GM23338 (cell line): ENCODE measurements at regions not wholly inside any gene's neighbourhood (a gene's known extent, or its start where the extent isn't known, plus 50 kb on each side); places are given as distances from the start of the nearest gene placed in this dataset.

Experiments used
- ATAC-seq: fragments of 200-7000 bp; cut with Tn5 transposase; 3 replicates; pipeline ENCODE4 v1.9.1; 2020
- DNase-seq: peaks from one replicate; pipeline ENCODE4 v3.0.0-alpha.2; 2015; ENCODE audit warnings: low spot score
- H2AFZ ChIP-seq: fragments of 200-600 bp; sonication (generic); 2 replicates; pipeline ENCODE4 v1.8.0; 2016; ENCODE audit warnings: antibody characterized with exemption, mild to moderate bottlenecking, moderate library complexity
- H3F3A ChIP-seq: fragments of 200-600 bp; sonication (generic); replicated peaks from 2 replicates; pipeline ENCODE4 v1.8.0; 2017; ENCODE audit warnings: antibody characterized with exemption, mixed run types, low read depth
- H3K27ac ChIP-seq: fragments of 200-600 bp; sonication (generic); 2 replicates; pipeline ENCODE4 v1.6.1; 2016; ENCODE audit warnings: low read depth
- H3K27me3 ChIP-seq: fragments of 200-600 bp; sonication (generic); 2 replicates; pipeline ENCODE4 v1.8.0; 2016; ENCODE audit warnings: mild to moderate bottlenecking, mixed run types, moderate library complexity; ENCODE audit not compliant: insufficient read depth
- H3K36me3 ChIP-seq: fragments of 200-600 bp; sonication (generic); 2 replicates; pipeline ENCODE4 v1.8.0; 2016; ENCODE audit warnings: mild to moderate bottlenecking; ENCODE audit not compliant: insufficient read depth
- H3K4me1 ChIP-seq: fragments of 200-600 bp; sonication (generic); 2 replicates; pipeline ENCODE4 v1.8.0; 2016; ENCODE audit warnings: mild to moderate bottlenecking, moderate library complexity; ENCODE audit not compliant: insufficient read depth
- H3K4me2 ChIP-seq: fragments of 200-600 bp; sonication (generic); 2 replicates; pipeline ENCODE4 v1.7.1; 2017; ENCODE audit warnings: mixed run types
- H3K4me3 ChIP-seq: fragments of 200-600 bp; sonication (generic); 2 replicates; pipeline ENCODE4 v1.6.1; 2016; ENCODE audit warnings: mixed run types
- H3K79me2 ChIP-seq: fragments of 200-600 bp; sonication (generic); replicated peaks from 2 replicates; pipeline ENCODE4 v1.8.0; 2017; ENCODE audit warnings: mild to moderate bottlenecking; ENCODE audit not compliant: insufficient read depth
- H3K9me2 ChIP-seq: fragments of 200-600 bp; sonication (generic); 2 replicates; pipeline ENCODE4 v1.8.0; 2017; ENCODE audit not compliant: insufficient read depth
- H4K20me1 ChIP-seq: fragments of 200-600 bp; sonication (generic); replicated peaks from 2 replicates; pipeline ENCODE4 v1.8.0; 2017; ENCODE audit warnings: mild to moderate bottlenecking; ENCODE audit not compliant: insufficient read depth
- H3K27ac Mint-ChIP-seq: 2 replicates; pipeline ENCODE4 v1.8.0; 2020; ENCODE audit warnings: inconsistent platforms, mild to moderate bottlenecking, moderate library complexity, mixed read lengths
- H3K27me3 Mint-ChIP-seq: 3 replicates; pipeline ENCODE4 v1.8.0; 2022; ENCODE audit warnings: low read depth, mild to moderate bottlenecking, moderate library complexity, mixed read lengths, inconsistent platforms; ENCODE audit not compliant: insufficient read depth, poor library complexity
- H3K36me3 Mint-ChIP-seq: 3 replicates; pipeline ENCODE4 v1.8.0; 2021; ENCODE audit warnings: low read depth, mild to moderate bottlenecking, inconsistent platforms, moderate library complexity, mixed read lengths
- H3K4me1 Mint-ChIP-seq: 3 replicates; pipeline ENCODE4 v1.8.0; 2020; ENCODE audit warnings: mild to moderate bottlenecking, inconsistent platforms, mixed read lengths
- H3K4me3 Mint-ChIP-seq: 3 replicates; pipeline ENCODE4 v1.8.0; 2021; ENCODE audit warnings: moderate library complexity, mild to moderate bottlenecking, inconsistent platforms, mixed read lengths
- H3K9me3 Mint-ChIP-seq: 3 replicates; pipeline ENCODE4 v1.8.0; 2020; ENCODE audit warnings: moderate library complexity, mild to moderate bottlenecking, inconsistent platforms, mixed read lengths
- CREB1 ChIP-seq: fragments of 250-450 bp; sonication (Bioruptor Pico); IDR thresholded peaks from 2 replicates; pipeline ENCODE4 v1.5.0; 2020; ENCODE audit warnings: low read depth, mild to moderate bottlenecking, moderate library complexity
- EZH2 ChIP-seq: fragments of 200-600 bp; sonication (generic); IDR thresholded peaks from one replicate; pipeline ENCODE4 v1.8.0; 2017; ENCODE audit warnings: antibody characterized with exemption, mild to moderate bottlenecking, low read depth; ENCODE audit not compliant: unreplicated experiment
- EZH2phosphoT487 ChIP-seq: fragments of 200-600 bp; sonication (generic); IDR thresholded peaks from one replicate; pipeline ENCODE4 v1.8.1; 2018; ENCODE audit warnings: antibody characterized with exemption; ENCODE audit not compliant: unreplicated experiment
- JUNB ChIP-seq: IDR thresholded peaks from one replicate; pipeline ENCODE4 v1.6.1; 2016; ENCODE audit warnings: antibody characterized with exemption; ENCODE audit not compliant: unreplicated experiment
- NANOG ChIP-seq: IDR thresholded peaks from 2 replicates; pipeline ENCODE4 v1.6.1; 2016; ENCODE audit warnings: antibody characterized with exemption, borderline replicate concordance
- POLR2AphosphoS5 ChIP-seq: IDR thresholded peaks from 2 replicates; pipeline ENCODE4 v1.6.1; 2016; ENCODE audit warnings: antibody characterized with exemption, low read depth
- STAT1 ChIP-seq: IDR thresholded peaks from one replicate; pipeline ENCODE4 v1.6.1; 2016; ENCODE audit warnings: antibody characterized with exemption; ENCODE audit not compliant: unreplicated experiment
- ZNF114 ChIP-seq: fragments of 250-450 bp; sonication (Bioruptor Pico); IDR thresholded peaks from 2 replicates; pipeline ENCODE4 v1.5.0; 2020; ENCODE audit warnings: mild to moderate bottlenecking, moderate library complexity
- ZNF331 ChIP-seq: fragments of 250-450 bp; sonication (Bioruptor Pico); IDR thresholded peaks from 2 replicates; pipeline ENCODE4 v1.5.0; 2020; ENCODE audit warnings: low read depth, mild to moderate bottlenecking, moderate library complexity
- TF ChIP-seq, protein P1 (sequence below): IDR thresholded peaks from 2 replicates; pipeline ENCODE4 v1.6.1; 2016; ENCODE audit warnings: antibody characterized with exemption
- TF ChIP-seq, protein P2 (sequence below): IDR thresholded peaks from one replicate; pipeline ENCODE4 v1.6.1; 2018; ENCODE audit warnings: antibody characterized with exemption; ENCODE audit not compliant: unreplicated experiment
- TF ChIP-seq, protein P3 (sequence below), 2 experiments: fragments of 200-600 bp in 1 of 2; sonication (generic) in 1 of 2; conservative IDR thresholded peaks; 2 replicates each; pipeline versions ENCODE4 v1.5.1 to v1.6.1; 2016 to 2017; ENCODE audit warnings: antibody characterized with exemption in 2 of 2, low read depth in 2 of 2, mild to moderate bottlenecking in 2 of 2, moderate library complexity in 1 of 2
- TF ChIP-seq, protein P4 (sequence below): fragments of 250-450 bp; sonication (Bioruptor Pico); IDR thresholded peaks from 2 replicates; pipeline ENCODE4 v1.5.0; 2020; ENCODE audit warnings: mild to moderate bottlenecking, moderate library complexity

DNA sequence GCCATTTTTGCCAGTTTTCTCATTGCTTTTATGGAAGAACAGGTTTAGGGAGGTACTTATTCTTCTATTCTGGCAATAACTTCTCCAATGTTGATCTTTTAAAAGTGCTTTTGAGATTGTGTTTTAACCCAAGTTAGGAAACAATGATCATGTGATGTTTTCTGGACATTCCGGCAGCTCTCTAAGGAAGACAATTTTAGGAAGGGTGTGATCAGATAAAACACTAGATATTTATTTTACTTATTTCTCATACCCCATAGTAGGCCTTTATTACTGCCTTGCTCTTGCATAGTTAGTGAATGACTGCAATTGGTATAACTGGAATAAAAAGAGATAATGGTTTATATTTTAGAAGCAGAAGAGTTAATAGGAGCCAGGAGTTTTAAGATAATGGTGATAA is 68.4 kb upstream of the SPATA13 start:
- no peak overlapping the region for H2AFZ ChIP-seq
- Mint-ChIP-seq H3K9me3 (no peaks in the 10 kb centered on the region; the same call in 2 of the 3 replicates), H3K4me1 (peaks cover 13% of the 10 kb centered on the region), H3K27me3 (peaks cover 4% of the 10 kb centered on the region), H3K27ac (no peak overlapping the region), H3K36me3 (no peaks in the 10 kb centered on the region), H3K4me3 (no peak overlapping the region)
- H3K4me3 ChIP-seq, result no peak overlapping the region
- H4K20me1 ChIP-seq, result no peaks in the 10 kb centered on the region
- TF ChIP-seq STAT1 (no peak), EZH2 (no peak), NANOG (no peak), POLR2AphosphoS5 (no peak), CREB1 (CRISPR knock-in tag) (no peak), EZH2phosphoT487 (no peak), JUNB (no peak), ZNF331 (CRISPR knock-in tag) (no peak), ZNF114 (no peak)
- TF ChIP-seq, protein P1, sequence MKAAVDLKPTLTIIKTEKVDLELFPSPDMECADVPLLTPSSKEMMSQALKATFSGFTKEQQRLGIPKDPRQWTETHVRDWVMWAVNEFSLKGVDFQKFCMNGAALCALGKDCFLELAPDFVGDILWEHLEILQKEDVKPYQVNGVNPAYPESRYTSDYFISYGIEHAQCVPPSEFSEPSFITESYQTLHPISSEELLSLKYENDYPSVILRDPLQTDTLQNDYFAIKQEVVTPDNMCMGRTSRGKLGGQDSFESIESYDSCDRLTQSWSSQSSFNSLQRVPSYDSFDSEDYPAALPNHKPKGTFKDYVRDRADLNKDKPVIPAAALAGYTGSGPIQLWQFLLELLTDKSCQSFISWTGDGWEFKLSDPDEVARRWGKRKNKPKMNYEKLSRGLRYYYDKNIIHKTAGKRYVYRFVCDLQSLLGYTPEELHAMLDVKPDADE, result no peak
- TF ChIP-seq, protein P2, sequence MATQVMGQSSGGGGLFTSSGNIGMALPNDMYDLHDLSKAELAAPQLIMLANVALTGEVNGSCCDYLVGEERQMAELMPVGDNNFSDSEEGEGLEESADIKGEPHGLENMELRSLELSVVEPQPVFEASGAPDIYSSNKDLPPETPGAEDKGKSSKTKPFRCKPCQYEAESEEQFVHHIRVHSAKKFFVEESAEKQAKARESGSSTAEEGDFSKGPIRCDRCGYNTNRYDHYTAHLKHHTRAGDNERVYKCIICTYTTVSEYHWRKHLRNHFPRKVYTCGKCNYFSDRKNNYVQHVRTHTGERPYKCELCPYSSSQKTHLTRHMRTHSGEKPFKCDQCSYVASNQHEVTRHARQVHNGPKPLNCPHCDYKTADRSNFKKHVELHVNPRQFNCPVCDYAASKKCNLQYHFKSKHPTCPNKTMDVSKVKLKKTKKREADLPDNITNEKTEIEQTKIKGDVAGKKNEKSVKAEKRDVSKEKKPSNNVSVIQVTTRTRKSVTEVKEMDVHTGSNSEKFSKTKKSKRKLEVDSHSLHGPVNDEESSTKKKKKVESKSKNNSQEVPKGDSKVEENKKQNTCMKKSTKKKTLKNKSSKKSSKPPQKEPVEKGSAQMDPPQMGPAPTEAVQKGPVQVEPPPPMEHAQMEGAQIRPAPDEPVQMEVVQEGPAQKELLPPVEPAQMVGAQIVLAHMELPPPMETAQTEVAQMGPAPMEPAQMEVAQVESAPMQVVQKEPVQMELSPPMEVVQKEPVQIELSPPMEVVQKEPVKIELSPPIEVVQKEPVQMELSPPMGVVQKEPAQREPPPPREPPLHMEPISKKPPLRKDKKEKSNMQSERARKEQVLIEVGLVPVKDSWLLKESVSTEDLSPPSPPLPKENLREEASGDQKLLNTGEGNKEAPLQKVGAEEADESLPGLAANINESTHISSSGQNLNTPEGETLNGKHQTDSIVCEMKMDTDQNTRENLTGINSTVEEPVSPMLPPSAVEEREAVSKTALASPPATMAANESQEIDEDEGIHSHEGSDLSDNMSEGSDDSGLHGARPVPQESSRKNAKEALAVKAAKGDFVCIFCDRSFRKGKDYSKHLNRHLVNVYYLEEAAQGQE, result no peak
- TF ChIP-seq, protein P3, sequence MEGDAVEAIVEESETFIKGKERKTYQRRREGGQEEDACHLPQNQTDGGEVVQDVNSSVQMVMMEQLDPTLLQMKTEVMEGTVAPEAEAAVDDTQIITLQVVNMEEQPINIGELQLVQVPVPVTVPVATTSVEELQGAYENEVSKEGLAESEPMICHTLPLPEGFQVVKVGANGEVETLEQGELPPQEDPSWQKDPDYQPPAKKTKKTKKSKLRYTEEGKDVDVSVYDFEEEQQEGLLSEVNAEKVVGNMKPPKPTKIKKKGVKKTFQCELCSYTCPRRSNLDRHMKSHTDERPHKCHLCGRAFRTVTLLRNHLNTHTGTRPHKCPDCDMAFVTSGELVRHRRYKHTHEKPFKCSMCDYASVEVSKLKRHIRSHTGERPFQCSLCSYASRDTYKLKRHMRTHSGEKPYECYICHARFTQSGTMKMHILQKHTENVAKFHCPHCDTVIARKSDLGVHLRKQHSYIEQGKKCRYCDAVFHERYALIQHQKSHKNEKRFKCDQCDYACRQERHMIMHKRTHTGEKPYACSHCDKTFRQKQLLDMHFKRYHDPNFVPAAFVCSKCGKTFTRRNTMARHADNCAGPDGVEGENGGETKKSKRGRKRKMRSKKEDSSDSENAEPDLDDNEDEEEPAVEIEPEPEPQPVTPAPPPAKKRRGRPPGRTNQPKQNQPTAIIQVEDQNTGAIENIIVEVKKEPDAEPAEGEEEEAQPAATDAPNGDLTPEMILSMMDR (conservative IDR thresholded peaks at IDR 0.05; ENCODE audit: low read depth in 2 of 2), result no peak
- TF ChIP-seq, protein P4, sequence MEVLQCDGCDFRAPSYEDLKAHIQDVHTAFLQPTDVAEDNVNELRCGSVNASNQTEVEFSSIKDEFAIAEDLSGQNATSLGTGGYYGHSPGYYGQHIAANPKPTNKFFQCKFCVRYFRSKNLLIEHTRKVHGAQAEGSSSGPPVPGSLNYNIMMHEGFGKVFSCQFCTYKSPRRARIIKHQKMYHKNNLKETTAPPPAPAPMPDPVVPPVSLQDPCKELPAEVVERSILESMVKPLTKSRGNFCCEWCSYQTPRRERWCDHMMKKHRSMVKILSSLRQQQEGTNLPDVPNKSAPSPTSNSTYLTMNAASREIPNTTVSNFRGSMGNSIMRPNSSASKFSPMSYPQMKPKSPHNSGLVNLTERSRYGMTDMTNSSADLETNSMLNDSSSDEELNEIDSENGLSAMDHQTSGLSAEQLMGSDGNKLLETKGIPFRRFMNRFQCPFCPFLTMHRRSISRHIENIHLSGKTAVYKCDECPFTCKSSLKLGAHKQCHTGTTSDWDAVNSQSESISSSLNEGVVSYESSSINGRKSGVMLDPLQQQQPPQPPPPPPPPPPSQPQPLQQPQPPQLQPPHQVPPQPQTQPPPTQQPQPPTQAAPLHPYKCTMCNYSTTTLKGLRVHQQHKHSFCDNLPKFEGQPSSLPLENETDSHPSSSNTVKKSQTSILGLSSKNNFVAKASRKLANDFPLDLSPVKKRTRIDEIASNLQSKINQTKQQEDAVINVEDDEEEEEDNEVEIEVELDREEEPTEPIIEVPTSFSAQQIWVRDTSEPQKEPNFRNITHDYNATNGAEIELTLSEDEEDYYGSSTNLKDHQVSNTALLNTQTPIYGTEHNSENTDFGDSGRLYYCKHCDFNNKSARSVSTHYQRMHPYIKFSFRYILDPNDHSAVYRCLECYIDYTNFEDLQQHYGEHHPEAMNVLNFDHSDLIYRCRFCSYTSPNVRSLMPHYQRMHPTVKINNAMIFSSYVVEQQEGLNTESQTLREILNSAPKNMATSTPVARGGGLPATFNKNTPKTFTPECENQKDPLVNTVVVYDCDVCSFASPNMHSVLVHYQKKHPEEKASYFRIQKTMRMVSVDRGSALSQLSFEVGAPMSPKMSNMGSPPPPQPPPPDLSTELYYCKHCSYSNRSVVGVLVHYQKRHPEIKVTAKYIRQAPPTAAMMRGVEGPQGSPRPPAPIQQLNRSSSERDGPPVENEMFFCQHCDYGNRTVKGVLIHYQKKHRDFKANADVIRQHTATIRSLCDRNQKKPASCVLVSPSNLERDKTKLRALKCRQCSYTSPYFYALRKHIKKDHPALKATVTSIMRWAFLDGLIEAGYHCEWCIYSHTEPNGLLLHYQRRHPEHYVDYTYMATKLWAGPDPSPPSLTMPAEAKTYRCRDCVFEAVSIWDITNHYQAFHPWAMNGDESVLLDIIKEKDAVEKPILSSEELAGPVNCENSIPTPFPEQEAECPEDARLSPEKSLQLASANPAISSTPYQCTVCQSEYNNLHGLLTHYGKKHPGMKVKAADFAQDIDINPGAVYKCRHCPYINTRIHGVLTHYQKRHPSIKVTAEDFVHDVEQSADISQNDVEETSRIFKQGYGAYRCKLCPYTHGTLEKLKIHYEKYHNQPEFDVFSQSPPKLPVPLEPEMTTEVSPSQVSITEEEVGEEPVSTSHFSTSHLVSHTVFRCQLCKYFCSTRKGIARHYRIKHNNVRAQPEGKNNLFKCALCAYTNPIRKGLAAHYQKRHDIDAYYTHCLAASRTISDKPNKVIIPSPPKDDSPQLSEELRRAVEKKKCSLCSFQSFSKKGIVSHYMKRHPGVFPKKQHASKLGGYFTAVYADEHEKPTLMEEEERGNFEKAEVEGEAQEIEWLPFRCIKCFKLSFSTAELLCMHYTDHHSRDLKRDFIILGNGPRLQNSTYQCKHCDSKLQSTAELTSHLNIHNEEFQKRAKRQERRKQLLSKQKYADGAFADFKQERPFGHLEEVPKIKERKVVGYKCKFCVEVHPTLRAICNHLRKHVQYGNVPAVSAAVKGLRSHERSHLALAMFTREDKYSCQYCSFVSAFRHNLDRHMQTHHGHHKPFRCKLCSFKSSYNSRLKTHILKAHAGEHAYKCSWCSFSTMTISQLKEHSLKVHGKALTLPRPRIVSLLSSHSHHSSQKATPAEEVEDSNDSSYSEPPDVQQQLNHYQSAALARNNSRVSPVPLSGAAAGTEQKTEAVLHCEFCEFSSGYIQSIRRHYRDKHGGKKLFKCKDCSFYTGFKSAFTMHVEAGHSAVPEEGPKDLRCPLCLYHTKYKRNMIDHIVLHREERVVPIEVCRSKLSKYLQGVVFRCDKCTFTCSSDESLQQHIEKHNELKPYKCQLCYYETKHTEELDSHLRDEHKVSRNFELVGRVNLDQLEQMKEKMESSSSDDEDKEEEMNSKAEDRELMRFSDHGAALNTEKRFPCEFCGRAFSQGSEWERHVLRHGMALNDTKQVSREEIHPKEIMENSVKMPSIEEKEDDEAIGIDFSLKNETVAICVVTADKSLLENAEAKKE, result no peak
- H3K4me1 ChIP-seq, result peaks cover 9% of the 10 kb centered on the region
- 0 out of 2 replicates have a peak, but pooled peaks cover 10% of the 10 kb centered on the region for H3K9me2 ChIP-seq
- no peaks in the 10 kb centered on the region for H3K36me3 ChIP-seq
- no peak overlapping the region for H3K4me2 ChIP-seq
- ATAC-seq (no peak), DNase-seq (no peak)
- no peaks in the 10 kb centered on the region for H3K79me2 ChIP-seq
- no peaks in the 10 kb centered on the region for H3K27me3 ChIP-seq
- H3K27ac ChIP-seq, result no peak overlapping the region
- H3F3A ChIP-seq, result no peaks in the 10 kb centered on the region
